HFF-Myc (cell line): ENCODE measurements at regions not wholly inside any gene's neighbourhood (a gene's known extent, or its start where the extent isn't known, plus 50 kb on each side); places are given as distances from the start of the nearest gene placed in this dataset.

Experiments used
- DNase-seq: peaks from one replicate; pipeline ENCODE4 v3.0.0-alpha.2; 2011; ENCODE audit warnings: low read depth; ENCODE audit errors: extremely low read depth
- H3K4me3 ChIP-seq: replicated peaks from 2 replicates; pipeline ENCODE4 v1.5.1; 2011; ENCODE audit warnings: low read depth, mild to moderate bottlenecking, control low read depth, low read length
- TF ChIP-seq, protein P1 (sequence below): IDR thresholded peaks from 2 replicates; pipeline ENCODE4 v1.5.1; 2012; ENCODE audit warnings: mild to moderate bottlenecking, low read depth, low read length, control low read depth; ENCODE audit errors: missing control alignments

DNA sequence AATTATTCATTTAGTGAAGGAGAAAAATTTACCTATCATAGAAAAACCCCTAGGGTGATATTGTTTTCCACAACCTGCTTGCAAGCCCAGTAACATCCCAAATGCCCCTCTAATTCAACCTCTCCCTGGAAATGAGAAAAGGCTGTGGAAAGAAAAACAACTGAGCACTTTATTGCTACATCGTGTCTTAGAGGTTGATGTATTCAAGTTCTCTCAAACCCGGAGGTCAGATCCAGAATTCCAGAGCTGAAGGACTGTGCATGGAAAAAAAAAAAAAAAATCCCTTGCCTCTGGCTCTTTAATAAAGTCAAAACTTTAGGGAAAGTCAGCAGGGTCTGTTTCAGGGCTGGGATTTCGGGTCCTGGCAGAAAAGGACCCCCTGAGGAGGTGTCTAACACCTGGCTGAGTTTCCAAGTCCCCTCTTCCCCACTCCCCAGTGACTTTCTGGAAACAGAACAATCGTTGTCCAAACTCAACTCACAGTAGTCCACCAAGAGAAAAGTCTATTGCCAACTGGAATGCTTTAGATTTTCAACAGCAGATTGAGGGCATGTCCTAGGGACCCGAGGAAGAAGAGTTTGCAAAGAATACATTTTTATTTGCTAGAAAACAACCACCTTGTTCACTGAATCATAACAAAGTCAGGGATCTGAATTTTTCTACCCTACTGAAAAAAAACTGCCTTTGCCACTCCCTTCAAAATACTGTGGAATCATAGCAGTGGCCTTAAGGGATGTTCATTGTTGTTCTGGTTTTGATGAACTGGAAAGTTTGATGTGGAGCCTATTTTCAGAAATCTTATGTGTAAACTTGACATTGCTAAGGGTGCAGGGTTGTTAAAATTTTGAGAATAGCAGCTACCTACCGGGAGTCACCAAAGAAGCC lies 207.5 kb upstream of the ADAMTS9 start:
- H3K4me3 ChIP-seq = no peak overlapping the region
- TF ChIP-seq, protein P1, sequence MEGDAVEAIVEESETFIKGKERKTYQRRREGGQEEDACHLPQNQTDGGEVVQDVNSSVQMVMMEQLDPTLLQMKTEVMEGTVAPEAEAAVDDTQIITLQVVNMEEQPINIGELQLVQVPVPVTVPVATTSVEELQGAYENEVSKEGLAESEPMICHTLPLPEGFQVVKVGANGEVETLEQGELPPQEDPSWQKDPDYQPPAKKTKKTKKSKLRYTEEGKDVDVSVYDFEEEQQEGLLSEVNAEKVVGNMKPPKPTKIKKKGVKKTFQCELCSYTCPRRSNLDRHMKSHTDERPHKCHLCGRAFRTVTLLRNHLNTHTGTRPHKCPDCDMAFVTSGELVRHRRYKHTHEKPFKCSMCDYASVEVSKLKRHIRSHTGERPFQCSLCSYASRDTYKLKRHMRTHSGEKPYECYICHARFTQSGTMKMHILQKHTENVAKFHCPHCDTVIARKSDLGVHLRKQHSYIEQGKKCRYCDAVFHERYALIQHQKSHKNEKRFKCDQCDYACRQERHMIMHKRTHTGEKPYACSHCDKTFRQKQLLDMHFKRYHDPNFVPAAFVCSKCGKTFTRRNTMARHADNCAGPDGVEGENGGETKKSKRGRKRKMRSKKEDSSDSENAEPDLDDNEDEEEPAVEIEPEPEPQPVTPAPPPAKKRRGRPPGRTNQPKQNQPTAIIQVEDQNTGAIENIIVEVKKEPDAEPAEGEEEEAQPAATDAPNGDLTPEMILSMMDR = no peak
- DNase-seq = no peak

GRCh38 chr3:64894006-64894405 lies 206.2 kb upstream of the ADAMTS9 start:
- TF ChIP-seq, protein P1 = no peak
- no peak overlapping the region for H3K4me3 ChIP-seq
- no peak for DNase-seq

DNA sequence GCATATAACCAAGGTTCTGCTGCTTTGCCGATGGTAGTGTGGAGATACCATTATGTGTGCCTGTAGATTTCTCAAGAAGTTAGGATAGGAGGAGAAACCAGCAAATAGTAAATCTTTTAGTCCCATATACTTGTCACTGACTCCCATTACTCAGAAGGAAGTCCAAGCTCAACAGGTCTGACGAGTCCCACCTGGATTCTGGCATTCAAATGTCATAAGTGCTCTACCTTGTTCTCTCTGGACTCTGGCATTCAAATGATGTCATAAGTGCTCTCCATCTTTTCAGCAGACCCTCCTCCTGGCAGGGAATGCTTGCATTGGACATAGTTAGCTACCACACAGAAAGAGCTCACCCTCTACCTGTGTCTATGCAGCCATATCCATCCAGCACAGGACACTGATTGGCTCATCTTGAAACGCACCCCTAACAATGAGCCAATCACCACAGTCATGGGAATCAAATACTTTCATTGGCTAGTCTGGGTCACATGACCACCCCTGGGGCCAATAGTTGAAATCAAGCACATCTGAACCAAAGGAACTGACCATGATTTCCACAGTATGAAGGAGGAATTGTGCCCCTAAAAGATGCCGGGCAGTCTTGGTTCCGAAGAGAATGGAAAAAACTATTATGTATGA lies 205.0 kb upstream of the ADAMTS9 start:
- no peak overlapping the region for H3K4me3 ChIP-seq
- TF ChIP-seq, protein P1 = no peak
- no peak for DNase-seq

- H3K4me3 ChIP-seq = no peak overlapping the region
- DNase-seq = no peak
- TF ChIP-seq, protein P1 = no peak
These were observed 203.2 kb upstream of the ADAMTS9 start for GRCh38 chr3:64891021-64891420.

DNA sequence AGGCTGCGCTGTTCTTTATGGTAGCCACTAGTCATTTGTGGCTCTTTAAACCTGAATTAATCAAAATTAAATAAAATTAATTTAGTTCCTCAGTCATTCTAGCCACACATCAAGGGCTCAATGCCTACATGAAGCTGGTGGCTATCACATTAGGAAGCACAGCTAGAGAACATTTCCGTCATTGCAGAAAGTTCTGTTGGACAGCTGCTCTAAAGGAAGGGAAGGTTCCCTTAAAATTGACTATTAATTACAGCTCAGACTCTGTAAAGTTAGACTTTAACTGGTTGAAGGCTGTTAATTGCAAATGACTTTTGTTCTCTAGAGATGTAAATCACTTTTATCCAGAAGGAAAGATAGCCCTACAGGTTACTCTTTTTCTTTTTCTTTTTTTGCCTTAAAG lies 202.7 kb upstream of the ADAMTS9 start:
- no peak for DNase-seq
- no peak overlapping the region for H3K4me3 ChIP-seq
- TF ChIP-seq, protein P1 = no peak

DNA sequence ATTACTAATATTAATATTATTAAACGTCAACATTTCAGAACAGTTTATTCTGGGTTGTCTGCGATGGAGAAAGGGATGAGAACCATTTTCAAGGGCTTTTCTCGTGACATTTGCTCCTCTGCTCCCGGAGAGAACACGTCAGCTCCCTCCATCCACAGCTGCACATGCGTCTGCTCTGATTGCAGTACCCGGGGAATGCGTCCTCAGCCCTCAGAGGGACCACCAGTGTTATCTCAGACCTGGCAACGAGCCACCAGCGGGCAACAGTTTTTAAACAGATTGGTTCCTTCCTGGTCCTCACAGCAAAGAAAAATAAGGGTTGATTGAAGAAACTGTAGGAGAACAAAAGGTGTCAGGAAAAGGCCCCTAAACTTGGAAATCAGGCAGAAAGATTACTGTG lies 202.2 kb upstream of the ADAMTS9 start:
- TF ChIP-seq, protein P1 = no peak
- no peak for DNase-seq
- no peak overlapping the region for H3K4me3 ChIP-seq
